Activated CD4-positive, alpha-beta T cell treated with anti-CD3 and anti-CD28 coated beads, Interleukin-2, amount 50 U/mL, for 16 hours (primary cell): ENCODE measurements at regions not wholly inside any gene's neighbourhood (a gene's known extent, or its start where the extent isn't known, plus 50 kb on each side); places are given as distances from the start of the nearest gene placed in this dataset.
A peak's percentile ranks its signal among the peaks of the same experiment; 100 is the strongest.
"Not testable (repeated sequence)": the region's sequence is repeated elsewhere in the genome, so short reads cannot be mapped to it uniquely, and the experiment has no call there.

ENCODE experiments used
- DNase-seq: peaks from one replicate; pipeline ENCODE4 v3.0.0-alpha.2; 2020

DNA sequence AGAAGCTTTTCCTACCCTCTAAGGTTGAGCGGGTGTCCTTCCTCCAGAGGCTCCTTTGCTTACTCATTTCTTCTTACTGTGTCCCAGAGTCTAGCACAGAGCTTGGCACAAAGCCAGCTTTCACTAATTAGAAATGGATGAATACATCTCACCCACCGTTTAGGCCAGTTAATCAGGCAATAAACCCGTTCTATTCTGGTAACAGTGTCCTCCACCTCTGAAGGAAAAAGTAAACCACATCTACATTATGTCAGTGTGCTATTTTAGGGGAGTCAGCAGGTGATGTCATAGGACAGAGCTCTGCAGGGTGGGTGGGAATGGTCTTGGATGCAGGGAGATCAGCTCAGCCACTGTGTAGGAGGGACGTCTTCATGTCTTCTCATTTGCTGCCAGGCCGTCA lies 109.2 kb downstream of the OSTF1 start:
- DNase-seq: no peak

GRCh38 chr9:75198436-75198835 lies 110.1 kb downstream of the OSTF1 start:
- DNase-seq: no peak

GRCh38 chr9:75200892-75201470 lies 112.7 kb downstream of the OSTF1 start:
- DNase-seq: peak; percentile 59

DNA sequence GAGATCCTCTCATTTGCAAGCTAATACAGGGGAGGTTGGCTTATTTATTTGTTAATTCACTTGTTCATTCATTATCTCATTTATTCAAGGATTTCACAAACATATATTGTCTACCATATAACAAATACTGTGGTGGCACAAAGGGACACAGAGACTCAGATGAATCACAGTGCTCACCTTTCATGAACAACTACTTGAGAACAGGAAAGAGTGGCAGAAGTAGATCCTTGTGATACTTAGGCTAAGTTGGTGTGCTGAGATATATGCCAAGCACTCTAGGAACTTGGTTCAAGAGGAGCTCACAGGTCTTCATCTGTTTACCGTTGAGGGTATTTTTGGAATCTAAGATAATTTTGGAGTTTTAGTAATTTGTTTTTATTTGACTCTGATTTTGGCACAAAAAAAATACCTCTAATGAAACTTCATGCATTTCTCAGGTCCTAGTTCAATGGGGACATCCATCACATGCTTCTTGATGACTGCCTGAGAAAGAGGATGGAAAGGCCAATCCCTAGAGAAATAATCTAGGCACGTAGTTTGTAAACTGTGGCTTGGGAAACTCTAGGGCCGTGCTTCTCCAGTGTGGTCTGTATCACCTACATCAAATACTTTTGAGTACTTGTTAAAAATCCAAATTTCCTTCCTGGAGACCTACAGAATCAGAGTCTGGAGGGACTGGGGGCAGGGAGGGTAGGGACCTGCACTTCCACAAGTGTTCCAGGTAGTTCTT lies 113.3 kb downstream of the OSTF1 start:
- no peak for DNase-seq

- not testable (repeated sequence) for DNase-seq
Measured at GRCh38 chr9:75207997-75208396, 119.7 kb downstream of the OSTF1 start.

DNA sequence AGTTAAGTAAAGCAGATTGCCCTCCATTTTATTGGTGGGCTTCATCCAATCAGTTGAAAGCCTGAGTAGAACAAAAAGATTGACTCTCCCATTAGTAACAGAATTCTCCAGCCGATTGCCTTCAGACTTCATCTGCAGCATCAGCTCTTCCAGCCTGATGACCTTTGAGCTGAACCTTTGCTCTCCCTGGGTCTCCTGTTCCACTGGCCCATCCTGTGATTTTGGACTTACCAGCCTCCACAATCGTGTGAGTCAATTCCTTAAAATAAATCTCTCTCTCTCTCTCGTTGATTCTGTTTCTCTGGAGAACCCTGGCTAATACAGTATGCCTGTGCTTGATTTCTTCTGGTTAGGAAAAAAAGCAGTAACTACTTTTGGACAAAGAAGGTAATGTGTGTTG lies 121.9 kb downstream of the OSTF1 start:
- DNase-seq: no peak

DNA sequence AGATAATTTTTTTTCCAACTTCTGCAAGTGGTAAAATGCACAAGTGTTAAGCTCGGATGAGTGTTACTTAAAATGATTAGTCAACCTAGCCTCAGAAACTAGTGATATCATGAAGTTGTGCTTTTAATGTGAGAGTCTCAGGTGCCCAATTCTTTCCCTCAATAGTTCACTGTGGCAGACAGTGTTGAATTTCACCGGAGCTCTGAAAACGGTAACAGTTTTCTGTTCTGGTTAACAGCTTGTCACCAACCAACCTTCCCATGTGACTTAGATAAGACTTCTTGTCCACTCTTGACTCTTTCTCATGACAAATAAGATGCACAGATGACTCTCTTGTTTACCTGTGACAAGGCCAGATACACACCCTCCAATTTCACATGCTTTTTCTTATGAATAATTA lies 125.5 kb downstream of the OSTF1 start:
- no peak for DNase-seq

- DNase-seq: no peak
Measured at GRCh38 chr9:75226403-75227139, 138.3 kb downstream of the OSTF1 start.

DNA sequence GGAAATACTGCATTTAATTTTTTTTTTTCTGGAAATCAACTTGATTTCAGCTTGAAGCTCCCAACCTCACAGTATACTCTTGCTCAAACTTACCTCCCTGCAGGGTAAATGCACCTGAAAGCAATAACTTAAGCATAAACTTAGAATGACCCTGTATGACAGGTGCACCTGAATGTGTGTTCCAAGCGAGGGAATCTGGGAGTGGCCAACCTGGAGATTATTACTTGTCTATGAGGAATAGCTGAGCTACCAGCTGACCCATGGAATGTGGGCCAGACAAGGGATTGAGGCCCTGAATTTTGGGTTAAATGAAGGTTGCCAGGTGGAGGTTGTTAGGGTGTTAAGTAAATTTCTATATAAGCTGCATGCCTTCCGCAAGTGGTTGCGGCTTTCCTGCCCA lies 140.6 kb downstream of the OSTF1 start:
- no peak for DNase-seq

GRCh38 chr9:75229605-75230332 lies 141.5 kb downstream of the OSTF1 start:
- DNase-seq: no peak

DNA sequence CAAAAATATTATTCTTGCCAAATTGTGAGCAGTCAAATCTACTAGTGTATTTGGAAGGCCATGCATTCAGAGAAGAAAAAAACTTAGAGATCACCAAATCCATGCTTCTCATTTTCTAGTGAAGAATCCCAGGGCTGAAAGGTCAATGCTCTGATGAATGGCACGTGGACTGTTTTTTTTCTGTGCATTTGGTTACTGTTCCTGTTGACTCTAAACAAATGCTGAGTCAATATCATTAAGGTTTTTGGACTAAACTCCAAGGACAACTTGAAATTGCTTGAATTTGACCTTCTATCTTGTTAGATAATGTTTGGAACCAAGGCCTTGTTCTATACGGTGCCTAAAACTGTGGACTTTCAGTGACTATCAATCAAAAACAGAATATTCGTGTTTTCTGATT lies 142.2 kb downstream of the OSTF1 start:
- DNase-seq: no peak

GRCh38 chr9:75231167-75231566 lies 142.9 kb downstream of the OSTF1 start:
- no peak for DNase-seq

DNA sequence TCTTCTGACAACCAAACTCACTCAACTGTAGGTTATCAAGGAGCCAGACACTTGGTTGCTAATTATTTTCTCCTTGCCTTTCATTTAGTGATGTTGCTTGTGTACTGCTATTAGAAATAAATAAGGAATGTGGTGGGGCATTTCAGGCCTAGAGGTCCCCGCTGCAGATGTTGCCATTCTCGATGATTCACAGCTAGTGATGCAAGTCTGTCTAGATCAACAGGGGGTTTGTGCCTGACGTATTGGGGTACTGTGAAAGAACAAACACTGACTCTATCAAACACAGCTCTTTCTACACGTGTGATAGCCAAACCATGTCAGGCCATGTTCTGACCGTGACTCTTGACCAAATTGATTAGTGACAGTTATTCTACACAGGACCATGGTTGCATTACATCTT lies 144.7 kb downstream of the OSTF1 start:
- DNase-seq: no peak

GRCh38 chr9:75235632-75236031 lies 147.3 kb downstream of the OSTF1 start:
- no peak for DNase-seq

DNA sequence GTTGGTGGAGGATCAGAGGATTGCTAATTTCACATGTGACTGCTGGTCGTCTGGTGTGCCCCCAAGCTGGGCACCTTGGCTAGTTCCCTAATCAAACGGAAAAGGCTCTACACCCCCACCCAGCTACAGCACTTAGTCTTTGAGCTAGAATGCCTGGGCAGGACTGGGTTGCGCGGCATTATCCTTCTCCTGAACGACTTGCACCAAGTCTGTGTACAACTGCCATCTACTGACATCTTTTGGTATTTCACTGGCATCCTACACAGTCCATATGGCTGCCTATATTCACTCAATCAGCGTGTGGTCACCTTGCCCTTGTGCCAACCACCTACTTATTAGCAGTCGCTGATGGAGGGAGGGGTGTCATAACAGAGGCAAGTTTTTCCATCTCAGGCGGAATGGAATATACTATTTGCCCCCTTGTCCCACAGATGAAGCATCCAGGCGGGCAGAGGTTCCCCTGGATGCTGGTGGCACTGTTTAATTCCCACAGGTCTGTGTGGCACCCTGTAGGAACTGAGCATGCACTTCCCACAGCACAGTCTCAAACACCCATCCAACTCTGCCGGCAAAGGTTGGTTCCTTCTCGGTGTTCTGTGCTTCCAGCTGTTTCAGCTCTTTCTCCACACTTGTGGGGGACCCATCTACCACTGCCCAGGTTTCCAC lies 150.1 kb downstream of the OSTF1 start:
- DNase-seq: peak; percentile 71

GRCh38 chr9:75239176-75239575 lies 150.9 kb downstream of the OSTF1 start:
- DNase-seq: no peak

DNA sequence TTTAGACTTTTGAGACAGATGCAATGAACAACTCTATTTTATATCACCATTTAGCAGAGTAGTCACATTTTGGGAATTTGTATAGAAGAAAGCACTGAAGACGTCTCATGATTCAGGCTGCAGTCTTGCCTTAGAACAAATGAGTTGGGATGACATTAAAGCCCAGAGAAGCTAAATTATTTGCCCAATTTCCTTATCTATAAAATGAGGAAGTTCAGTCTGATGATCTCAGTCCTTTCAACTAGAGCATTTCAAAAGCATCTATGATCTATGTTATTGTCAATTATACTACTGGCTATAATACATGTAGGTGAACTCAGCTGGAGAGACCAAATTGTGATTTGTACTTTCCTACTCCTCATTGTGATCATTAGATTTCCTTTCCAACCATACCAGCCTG lies 154.1 kb downstream of the OSTF1 start:
- no peak for DNase-seq

DNA sequence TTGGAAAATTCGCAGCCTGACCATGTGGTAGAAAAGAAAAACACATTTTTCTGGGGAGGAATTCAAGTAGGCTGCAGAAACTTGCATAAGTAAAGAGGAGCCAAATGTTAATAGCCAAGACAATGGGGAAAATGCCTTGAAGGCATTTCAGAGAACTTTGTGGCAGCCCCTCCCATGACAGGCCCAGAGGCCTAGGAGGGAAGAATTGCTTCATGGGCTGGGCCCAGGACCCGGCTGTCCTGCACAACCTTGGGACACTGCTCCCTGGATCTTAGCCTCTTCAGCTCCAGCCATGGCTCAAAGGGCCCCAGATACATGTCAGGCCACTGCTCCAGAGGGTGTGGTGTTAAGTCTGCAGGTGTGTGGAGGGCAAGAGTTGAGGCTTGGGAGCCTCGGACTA lies 158.6 kb downstream of the OSTF1 start:
- DNase-seq: no peak

DNA sequence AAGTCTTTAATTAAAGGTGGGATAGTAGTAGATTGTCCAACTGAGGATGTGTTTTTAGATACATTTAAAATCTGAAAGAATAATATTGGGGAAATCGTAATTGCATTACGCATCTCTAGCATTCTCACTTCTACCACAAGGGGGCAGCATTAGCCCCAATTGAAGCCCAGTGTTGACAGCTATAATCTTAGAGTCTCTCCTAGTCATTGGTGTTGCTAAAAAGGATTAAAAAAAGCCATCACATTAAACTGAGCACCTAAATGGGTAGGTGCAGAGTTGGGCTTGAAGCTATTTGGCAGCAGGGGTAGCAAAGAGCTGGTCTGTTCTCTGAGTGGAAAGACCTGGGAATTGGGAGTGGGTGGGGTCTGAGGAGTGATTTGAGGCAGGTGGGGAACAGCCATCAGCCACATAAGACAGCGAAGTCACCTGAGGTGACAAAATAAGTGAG lies 177.2 kb downstream of the OSTF1 start:
- peak; percentile 51 for DNase-seq

GRCh38 chr9:75269197-75269596 lies 180.9 kb downstream of the OSTF1 start:
- DNase-seq: no peak

DNA sequence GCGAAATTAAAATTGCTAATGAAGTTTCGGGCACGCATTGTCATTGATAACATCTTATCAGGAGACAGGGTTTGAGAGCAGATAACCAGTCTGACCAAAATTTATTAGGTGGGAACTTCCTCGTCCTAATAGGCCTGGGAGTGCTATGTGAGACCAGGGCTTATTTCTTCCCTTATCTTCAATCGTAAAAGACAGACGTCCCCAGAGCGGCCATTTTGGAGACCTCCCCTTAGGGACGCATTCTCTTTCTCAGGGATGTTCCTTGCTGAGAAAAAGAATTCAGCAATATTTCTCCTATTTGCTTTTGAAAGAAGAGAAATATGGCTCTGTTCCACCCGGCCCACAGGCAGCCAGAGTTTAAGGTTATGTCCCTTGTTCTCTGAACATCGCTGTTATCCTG lies 184.7 kb downstream of the OSTF1 start:
- DNase-seq: not testable (repeated sequence)

- DNase-seq: no peak
Measured at GRCh38 chr9:75274781-75275180, 186.5 kb downstream of the OSTF1 start.

- no peak for DNase-seq
Measured at GRCh38 chr9:75282047-75282446, 193.7 kb downstream of the OSTF1 start.
